Superior temporal gyrus (tissue), 1 donor: ENCODE measurements at regions not wholly inside any gene's neighbourhood (a gene's known extent, or its start where the extent isn't known, plus 50 kb on each side); places are given as distances from the start of the nearest gene placed in this dataset.

ENCODE experiments used
- DNase-seq: peaks from one replicate; pipeline ENCODE4 v3.0.0-alpha.2; 2016; ENCODE audit errors: extremely low spot score

DNA sequence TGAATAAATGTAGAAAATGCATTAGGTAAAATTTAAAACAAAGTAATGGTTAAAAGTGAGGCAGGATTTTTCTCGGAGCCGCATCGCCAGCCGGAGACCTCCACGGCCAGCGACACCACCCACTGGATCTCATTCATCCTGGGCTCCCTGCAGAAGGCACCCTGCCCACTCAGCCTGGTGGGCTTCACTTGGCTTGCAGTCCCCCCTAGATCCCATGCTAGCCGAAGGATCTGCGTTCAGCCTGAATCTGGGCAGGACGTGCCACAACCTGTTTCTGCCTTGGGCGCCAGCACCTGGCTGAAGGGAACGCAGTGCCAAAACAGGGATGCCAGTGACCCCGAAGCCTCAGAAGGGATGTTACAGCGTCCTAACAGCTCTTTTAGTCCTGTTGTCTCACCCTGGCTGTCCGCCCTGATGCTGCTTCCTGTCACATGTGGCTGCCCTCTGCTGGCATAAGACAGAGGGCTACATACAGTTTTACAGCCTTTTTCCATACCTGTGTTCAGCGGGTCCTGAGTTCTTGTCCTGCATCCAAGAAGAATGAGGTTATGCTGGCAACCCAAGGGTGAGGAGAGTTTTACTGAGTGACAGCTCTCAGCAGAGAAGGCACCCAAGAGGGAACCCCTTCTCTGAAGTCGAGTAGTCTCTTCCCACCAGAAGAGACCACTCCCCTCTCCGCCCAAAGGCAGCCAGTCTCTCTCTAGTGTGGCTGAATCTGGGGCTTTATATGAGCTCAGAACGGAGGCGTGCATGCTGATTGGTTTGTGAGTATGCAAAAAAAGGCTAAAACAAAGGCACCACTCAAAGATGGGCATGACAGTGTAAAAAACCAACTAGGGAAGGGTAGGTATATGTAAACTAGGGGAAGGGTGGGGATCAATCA is 173.1 kb upstream of the GYPC start:
- DNase-seq = no peak

DNA sequence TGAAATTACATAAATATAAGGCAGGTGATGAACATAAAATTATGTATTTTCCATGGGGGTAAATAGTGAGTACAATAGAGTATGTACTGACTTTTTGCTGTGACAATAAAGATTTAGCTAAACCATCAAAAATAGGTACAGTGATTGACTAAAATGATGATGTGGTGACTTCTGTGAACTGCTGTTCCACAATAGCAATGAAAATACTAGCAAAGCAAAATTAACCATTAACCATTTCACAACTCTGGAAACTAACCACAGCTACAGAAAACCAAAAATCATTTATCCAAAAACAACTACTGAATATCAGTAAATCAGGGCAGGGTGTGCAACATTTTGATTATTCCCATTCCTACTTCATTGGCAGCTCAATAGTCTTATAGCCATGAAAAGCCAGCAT is 161.4 kb upstream of the GYPC start:
- no peak for DNase-seq

DNA sequence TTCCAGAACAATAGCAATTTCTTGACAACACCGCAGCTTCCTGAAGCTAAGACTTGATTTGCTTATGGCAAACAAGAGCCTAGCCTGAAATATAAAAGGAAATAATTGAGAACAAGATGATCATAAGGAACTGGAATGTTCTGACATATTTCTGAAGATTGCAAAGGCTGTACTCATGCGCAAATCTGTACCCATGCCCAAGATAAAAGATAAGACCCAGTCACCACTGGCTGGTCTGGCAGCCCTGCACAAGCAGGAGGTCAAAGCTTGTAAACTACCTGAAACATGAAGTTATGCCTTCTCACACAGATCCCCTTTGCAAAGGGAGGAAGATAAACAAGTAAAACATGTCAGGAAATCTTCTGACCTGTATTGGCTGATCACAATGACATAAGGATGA is 160.8 kb upstream of the GYPC start:
- no peak for DNase-seq

DNA sequence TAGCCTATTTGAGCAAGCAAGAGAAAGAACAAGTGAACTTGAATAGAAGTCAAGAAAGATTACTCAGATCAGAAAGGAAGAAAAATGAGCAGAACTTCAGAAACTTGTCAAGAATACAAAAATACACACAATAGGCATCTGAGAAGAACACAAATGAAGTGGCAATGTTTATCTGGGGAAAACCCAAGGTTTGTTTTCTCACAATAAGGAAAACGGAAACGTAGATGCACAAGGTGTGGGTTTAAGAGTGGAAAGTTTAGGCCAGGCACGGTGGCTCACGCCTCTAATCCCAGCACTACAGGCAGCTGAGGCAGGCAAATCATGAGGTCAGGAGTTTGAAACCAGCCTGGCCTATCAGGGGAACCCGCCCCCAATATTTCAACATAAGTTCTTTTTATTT is 159.5 kb upstream of the GYPC start:
- no peak for DNase-seq

DNA sequence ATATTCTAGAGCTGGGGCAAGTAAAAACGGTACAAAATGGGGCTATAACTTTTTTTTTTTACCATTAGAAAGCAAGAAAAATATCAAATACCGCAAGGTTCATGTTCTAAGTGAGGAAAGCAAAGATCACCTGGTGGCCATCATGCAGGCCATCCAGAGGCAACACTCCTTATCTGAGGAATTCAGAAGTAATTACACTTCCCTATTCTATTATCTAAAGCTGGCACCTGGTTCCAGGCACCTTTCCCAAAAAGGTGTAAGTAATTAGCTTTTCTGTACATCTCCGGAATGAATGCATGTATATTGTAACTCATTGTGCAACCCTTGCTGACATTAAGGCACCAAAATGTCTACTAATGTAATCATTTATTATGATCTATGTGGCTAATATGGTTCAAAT is 152.5 kb upstream of the GYPC start:
- DNase-seq = no peak

DNA sequence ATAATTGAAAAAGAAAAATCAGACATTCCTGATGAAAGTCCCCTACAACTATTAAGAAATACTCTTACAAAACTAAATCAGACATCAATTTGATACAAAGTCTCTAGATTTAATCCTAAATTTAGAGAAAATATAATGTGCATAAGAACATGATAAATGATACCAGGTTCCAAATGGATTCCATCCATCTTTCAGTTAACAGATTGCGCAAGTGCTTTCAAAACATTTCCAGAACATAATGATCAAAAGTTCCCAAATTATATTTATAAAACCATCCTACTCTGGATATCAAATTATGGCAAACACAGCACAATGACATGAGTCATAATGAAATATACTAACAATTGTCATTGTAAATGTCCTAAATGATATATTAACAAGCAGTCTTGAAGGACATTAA is 151.0 kb upstream of the GYPC start:
- no peak for DNase-seq

DNA sequence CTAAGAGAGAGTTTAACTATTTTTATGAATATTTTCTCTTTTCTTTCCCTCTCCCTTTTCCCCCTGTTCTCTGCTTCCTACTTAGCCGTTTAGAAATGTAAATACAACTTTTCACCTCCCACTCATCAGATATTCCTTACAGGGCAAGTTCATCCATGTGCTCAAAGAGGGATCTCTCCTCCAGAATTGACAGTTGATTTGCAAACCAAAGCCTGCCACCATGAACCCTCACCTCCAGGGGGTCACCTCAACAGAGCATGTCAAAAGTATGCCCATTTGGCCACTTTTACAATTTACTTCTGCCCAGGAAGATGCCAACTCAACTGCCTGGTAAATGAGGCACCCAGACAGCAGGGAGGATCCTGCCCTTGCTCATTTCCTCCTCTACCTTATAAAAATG is 149.2 kb upstream of the GYPC start:
- no peak for DNase-seq

DNA sequence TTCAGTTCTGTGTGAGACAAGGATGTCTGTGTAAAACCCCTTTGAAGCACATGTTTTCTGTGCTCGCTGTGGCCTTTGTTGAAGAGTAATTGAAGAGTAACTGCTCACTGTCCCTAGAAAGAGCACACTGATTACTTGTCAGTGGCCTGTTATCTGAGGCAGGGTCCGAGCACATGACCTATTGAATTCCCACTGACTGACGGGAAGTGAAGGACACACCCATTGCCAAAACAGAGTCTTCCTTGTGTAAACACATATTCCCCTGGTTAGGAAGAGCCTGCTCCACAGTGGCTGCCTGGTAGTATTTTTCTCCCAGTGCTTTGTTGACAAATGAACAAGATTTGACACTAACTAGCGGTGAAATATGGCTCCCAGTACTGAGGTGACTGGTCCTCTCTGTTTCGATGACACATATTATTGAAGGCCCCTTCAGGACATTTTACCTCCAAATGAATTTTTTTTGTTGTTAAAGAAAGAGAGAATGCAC is 148.5 kb upstream of the GYPC start:
- DNase-seq = no peak

DNA sequence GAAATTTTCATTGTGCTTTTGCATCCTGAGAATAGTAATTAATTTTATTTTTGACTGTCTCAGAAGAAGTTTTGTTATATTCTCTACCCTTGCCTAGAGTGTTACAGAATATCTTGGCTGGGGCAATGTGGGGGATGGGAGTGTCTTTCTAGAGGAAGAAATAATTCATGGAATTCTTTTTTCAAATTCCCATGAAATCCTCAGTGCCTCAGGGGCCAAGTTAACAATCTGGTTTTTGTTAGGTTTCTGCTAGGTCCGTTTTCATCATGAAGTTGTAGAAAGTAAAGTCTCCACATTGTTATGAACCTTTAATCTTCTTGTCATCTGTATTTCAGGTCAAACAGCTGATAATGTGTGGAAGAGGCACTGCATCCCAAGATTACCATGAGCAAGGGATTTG is 145.6 kb upstream of the GYPC start:
- DNase-seq = no peak

DNA sequence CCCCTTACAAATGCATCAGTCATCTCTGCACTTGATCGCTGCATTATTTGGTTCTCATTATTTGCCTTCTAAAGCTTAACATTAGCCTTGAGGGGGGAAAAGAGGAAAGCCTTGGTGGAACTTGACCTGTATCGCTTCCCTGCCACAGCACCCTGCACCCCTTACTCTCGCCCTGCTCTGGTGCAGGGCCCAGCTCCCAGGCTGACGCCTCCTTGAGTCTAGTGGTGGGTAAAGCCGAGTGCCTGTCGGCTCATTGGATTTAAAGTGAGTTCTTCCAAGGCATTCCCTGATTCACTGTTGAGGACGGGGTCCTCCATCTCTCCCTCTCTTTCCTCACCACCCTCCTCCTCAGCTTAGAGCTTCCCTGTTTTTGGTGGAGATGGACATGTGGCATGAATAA is 145.0 kb upstream of the GYPC start:
- DNase-seq = no peak

DNA sequence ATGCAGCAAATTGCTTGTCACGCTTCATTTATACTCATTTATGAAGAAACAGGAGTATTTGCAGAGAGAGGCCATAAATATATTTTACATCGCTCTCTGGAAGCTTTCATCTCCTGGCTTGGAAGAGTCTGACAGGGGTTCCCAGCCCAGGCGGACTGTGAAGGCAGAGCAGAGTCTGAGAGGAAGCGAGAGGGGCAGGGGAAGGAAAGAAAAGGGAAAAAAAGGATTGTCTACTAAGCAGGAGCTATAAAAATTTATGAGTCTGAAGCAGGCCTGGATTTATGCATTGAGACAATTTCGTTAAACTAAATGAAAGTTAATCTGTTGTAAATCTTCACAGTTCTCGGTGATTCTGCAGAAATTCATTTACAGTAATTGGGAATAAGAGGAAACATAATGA is 143.9 kb upstream of the GYPC start:
- no peak for DNase-seq

DNA sequence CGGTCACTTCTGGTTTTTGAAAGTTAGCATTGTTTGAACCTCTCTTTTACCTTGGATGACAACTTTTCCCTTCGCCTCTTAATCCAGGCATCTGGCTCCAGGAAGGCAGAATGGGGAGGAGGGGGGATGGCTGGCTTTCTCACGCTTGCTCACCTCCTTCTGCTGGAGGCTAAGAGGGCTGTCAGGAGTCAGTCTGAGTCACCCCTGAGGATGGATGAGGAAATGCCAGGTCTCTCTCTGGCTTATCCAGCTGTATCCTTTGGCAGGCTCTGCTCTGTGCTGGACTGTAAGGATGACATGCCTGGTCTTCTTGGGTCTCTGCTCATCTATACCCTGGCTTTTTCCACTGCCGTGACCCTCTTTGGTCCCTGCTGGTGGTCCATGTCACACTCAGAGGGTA is 142.9 kb upstream of the GYPC start:
- no peak for DNase-seq

DNA sequence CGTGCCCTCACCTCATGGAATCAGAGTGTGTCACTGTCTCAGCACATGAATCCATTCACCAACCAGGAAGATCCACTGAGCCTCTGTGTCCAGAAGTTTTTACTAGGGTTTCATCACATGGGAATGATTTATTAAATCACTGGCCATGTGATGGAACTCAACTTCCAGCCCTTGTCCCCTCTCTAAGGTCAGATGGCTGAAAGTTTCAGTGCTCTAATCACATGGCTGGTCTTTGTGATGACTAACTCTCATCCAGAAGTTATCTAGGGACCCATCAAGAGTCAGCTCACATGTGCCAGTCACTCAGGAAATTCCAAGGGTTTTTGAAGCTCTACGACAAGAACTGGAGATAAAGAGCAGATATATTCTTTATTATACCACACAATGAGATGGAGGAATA is 140.5 kb upstream of the GYPC start:
- DNase-seq = no peak

DNA sequence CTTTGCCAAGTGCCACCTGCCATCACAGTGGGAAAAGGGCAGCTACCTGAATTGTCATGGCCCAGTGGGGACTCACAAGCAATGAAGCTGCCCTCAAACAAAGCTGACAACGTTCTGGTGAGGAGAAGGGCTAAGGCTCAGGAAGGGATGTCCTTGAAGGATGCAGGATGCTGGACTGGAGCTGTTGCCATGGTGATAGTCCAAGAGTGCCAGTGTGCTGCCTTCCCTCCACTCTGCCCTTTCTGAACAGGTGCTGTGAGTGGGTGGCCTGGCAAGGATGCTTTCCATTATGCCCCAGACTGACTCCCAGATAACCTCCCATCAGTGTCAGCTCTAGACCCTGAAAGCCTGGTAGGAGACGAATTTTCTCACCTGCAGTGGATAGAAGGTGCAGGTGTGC is 137.8 kb upstream of the GYPC start:
- no peak for DNase-seq

DNA sequence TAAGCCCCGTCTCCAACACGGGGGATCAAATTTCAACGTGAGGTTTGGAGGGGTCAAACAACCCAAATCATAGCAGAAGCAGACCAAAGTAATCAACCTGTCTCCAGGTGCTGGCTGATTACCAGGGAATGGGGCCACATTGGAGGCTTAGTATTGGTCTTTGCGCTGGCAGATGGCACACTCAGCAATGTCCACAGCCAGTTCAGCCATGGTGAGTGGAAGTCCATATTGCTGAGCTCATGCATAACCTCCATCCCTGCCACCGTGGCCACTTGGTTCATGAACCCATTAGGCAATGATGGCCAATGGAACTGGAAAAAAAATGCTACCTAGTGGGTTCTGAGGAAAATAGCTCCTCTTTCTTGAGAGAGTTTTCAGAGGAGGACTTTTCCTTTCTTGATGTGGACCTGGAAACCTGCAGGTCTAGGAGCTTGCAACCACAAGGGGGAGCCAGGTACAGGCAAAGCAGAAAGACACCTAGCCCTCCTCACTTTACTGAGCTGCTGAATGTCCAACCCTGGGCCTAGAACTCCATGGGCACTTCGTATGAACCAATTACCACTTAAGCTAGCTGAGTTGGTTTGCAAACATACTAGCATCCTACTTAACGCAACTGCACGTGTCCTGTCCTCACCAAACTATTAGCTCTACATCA is 128.0 kb upstream of the GYPC start:
- DNase-seq = no peak

DNA sequence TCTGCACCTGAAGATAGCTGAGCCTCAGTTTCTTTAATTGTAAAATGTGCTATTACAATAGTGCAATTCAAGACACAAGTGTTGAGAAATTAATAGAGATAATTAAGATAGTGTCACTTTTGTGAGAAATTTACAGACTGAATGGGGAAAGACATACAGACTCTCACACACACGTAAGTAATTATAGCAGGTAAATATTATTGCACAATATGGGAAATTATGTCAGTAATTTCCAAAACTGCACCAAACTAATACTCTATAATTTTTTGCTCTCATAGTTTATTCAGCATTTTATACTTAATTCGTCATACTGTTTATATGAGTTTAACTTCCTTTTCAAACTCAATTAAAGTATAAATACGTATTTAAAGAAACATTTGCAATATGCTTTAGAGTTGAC is 124.9 kb upstream of the GYPC start:
- DNase-seq = no peak

DNA sequence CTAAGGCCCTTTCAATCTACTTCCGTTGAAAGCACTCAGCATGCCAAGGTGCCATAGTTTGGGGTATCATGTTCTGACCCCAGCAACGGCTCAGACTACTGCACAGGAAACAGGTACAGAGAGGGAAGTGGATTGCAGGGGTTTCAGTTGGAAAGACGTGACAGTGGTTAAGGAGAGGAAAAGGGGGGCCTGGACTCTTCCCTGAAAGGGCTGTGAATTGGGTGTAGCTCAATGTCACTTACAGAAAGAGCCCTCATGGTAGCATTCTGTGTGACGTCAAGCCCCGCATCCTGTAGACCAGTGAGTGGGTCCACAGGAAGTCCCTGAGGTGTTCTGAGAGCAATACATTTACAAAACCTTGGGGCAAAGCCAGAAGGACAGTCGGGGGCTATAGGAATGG is 121.5 kb upstream of the GYPC start:
- DNase-seq = no peak

DNA sequence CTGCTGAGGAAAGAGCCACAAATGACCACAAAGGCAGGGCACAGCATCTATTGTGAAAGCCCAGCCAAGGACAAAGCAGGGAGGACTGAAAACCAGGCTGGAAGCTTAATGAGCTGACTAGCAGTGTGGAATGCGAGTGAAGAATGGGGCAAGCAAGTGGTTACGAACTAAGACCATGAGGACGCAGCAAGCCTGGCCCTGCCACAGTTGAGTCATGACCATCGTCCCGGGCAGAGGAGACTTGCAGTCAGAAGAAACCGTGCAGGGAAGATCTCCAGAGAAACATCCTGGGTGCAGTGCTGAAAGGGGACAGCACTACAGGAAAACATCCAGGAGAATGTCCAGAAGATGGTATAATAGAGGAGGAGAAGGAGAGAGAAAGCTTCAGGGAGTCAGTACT is 120.5 kb upstream of the GYPC start:
- DNase-seq = no peak

DNA sequence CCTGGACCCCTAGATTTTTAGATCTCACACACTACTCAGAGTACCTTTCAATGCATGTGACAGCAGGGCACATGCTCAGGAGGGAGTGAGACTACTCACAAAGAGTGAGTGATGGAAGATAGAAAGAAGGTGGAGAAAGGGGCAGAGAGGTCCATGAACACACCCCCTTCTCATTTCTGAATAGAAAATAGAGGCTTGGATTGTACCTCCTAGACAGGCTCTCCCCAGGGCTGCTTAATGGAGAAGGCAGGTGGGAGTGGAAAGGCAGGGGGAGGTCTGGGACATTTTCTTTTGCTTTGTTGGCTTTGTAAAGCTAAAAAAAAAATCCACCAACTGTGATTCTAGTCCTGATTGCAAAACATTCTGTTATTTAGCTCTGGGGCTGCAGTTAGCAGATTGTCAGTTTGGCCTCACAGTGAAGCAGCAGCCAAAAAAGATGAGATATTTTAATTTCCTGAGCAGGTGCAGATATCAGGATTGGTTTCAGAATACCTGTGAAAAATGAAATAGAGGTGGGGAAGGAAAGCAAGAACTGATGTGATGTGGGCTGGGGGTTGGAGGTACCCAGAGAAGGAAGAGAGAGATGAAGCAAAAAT is 119.3 kb upstream of the GYPC start:
- no peak for DNase-seq

DNA sequence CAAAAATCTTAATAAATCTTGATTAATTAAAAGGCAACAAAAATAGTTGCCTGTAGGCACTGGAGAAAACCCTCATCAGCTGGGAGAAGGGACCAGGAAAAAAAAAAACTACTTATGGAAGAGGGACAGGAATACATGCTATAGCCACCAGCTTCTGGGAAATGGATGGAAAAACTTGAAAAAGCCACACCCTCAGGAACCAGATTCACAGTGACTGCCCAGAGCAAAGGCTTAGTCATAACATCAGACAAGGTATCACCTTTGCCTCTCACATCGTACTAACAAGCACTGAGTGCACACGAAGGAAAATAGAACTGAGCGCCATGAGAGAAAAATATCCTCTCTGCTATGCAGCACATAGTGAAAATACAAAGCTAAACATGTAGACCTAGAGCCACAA is 116.9 kb upstream of the GYPC start:
- no peak for DNase-seq

DNA sequence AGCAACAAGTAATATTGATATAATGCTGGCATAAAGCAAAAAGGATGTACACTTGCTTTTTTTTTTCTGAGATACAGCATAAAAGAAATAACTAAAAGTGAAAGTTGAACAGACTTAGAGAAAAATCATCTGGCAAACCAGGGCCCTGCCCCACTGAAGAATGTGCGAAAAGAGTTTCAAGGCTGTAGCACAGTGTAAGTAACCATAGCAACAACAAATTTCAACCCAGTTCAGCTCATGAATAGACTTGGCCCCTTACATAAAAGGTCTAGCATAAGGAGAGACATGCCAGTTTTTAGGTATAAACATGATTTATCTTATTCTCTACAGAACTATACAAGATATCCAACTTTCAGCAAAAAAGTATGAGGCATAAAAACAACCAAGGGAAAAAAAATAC is 113.7 kb upstream of the GYPC start:
- DNase-seq = no peak

DNA sequence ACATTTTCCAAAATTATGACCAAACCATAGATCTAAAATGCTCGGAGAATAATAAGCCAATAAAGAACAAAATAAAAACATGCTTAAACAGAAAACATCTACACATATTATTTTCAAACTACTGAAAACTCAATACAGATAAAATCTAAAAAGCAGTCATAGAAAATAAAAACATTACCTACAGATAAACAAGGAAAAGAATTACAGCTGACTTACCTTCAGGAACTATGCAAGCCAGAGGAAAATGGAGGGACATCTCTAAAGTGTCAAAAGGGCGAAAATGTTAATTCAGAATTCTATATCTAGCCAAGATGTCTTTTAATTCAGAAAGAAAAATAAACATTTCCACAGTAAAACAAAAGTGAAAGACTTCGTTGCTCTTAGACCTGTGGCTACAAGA is 112.9 kb upstream of the GYPC start:
- no peak for DNase-seq

DNA sequence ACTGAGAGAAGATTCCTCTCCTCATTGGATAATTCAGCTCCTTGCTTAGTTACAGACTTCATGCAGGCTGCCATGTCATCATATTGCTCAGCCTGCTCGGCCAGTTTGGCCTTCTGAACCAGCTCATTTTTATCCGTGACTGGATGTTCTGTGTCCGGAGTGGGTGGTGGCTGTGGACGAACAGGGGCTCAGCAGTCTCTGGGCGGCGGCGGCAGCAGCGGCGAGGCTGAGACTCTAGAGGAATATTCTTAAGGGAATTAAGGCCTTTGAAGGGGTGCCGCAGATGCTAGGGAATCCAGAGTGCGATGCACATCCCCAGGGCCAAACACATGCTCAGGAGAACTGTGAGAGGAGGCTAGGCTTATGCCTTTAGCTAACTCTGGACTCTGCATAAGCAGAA is 97.9 kb upstream of the GYPC start:
- DNase-seq = no peak
